ENCODE measurements at regions not wholly inside any gene's neighbourhood (a gene's known extent, or its start where the extent isn't known, plus 50 kb on each side); places are given as distances from the start of the nearest gene placed in this dataset.

DNA sequence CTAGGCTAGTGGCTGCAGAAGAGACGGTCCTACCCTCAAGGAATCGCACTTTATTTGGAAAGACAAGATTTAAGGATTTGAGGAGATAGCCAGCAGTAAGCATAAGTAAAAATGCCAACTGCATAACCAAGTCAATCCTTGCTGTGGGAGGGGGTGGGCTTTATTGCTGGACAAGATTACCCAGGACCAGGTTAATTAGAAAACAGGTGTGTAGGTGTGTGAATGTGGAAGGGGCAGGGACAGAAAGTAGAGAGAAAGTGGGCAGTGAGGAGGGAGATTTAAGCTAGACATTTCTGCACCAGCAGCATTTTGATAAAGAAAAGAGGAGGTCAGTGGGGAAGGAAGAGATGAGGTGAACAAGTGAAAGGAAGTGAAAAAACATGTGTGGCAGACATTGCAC lies 89.7 kb upstream of the OGFRL1 start:
- Histone ChIP-seq H3K4me3 (no peak overlapping the region), H3K36me3 (no peaks in the 10 kb centered on the region), H3K4me1 (no peaks in the 10 kb centered on the region), H3K27ac (no peak overlapping the region), H3K27me3 (no peaks in the 10 kb centered on the region), H3K9me3 (no peaks in the 10 kb centered on the region)
- TF ChIP-seq, protein P1, sequence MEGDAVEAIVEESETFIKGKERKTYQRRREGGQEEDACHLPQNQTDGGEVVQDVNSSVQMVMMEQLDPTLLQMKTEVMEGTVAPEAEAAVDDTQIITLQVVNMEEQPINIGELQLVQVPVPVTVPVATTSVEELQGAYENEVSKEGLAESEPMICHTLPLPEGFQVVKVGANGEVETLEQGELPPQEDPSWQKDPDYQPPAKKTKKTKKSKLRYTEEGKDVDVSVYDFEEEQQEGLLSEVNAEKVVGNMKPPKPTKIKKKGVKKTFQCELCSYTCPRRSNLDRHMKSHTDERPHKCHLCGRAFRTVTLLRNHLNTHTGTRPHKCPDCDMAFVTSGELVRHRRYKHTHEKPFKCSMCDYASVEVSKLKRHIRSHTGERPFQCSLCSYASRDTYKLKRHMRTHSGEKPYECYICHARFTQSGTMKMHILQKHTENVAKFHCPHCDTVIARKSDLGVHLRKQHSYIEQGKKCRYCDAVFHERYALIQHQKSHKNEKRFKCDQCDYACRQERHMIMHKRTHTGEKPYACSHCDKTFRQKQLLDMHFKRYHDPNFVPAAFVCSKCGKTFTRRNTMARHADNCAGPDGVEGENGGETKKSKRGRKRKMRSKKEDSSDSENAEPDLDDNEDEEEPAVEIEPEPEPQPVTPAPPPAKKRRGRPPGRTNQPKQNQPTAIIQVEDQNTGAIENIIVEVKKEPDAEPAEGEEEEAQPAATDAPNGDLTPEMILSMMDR (IDR thresholded peaks at IDR 0.05), result no peak
- 94 to 95% methylated on average over 2 of the region's 2 CpGs for WGBS, 2 donors
- DNase-seq (no peak), ATAC-seq (no peak)
- intact Hi-C loops (cut with DNase I), result loop anchor here in 2 of 10 donors (10.0 kb wide), 3 partner anchors 46 to 316 kb away; partner anchors contain the start of gene OGFRL1 (in 1 of the 2)

DNA sequence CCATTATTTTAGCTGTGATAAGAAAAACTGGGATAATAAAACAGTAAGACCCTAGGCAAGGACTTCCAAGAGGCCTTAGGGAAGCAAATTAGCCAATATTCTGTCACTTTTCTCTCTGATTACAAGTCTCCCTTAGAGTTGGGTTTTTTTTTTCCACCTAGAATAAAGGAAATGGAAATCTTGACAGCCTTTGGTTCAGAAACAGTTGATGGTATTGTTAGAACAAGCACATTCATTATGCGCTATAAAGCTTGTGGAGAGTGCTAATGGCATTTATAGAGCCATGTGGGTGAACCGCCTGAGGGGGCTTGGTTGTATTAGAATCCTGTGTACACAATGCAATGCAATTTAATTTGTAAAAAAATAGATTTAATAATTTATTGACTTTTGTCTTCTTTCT lies 88.9 kb upstream of the OGFRL1 start:
- TF ChIP-seq, protein P1 (IDR thresholded peaks at IDR 0.05), result no peak
- Histone ChIP-seq H3K4me3 (no peak overlapping the region), H3K27ac (no peak overlapping the region), H3K27me3 (no peaks in the 10 kb centered on the region), H3K4me1 (no peaks in the 10 kb centered on the region), H3K9me3 (no peaks in the 10 kb centered on the region), H3K36me3 (no peaks in the 10 kb centered on the region)
- DNase-seq, result no peak
- intact Hi-C loops (cut with DNase I), result loop anchor here in 2 of 10 donors (10.0 kb wide), 3 partner anchors 45 to 315 kb away; partner anchors contain the start of gene OGFRL1 (in 1 of the 2)
- no peak for ATAC-seq
- 95 to 100% methylated on average over 2 of the region's 2 CpGs for WGBS, 2 donors

GRCh38 chr6:71203206-71203605 lies 85.4 kb upstream of the OGFRL1 start:
- no peak overlapping the region for H3K27ac ChIP-seq
- intact Hi-C loops (cut with DNase I), result no loop called here
- H3K27me3 ChIP-seq, result no peaks in the 10 kb centered on the region
- H3K9me3 ChIP-seq, result no peaks in the 10 kb centered on the region
- ATAC-seq, result no peak
- H3K4me3 ChIP-seq, result no peak overlapping the region
- DNase-seq, result no peak
- TF ChIP-seq, protein P1 (IDR thresholded peaks at IDR 0.05), result no peak
- no peaks in the 10 kb centered on the region for H3K36me3 ChIP-seq
- no peaks in the 10 kb centered on the region for H3K4me1 ChIP-seq
- WGBS, 2 donors, result 94 to 98% methylated on average over 2 of the region's 2 CpGs

DNA sequence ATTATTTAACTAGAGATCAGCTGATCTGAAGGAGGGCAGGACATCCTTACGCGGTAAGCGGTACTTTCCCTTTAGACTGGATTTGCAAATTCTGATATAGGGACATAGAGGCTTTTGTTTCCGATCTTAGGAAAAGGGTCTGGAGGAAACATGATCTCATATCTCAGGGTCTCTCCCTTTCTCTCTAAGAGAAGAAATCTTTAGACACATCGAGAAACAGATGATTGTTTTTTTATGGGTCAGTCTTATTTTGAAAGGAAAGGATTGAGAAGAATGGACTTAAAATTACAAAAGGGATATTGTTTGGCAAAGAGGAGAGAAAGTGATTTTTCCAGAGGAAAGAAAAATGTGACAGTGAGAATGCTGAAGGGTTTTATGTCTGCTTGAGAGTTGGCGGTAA lies 83.9 kb upstream of the OGFRL1 start:
- Histone ChIP-seq H3K4me3 (no peak overlapping the region), H3K27ac (no peak overlapping the region), H3K36me3 (no peaks in the 10 kb centered on the region), H3K27me3 (no peaks in the 10 kb centered on the region), H3K4me1 (no peaks in the 10 kb centered on the region), H3K9me3 (no peaks in the 10 kb centered on the region)
- DNase-seq (no peak), ATAC-seq (no peak)
- WGBS, 2 donors, result 81 to 83% methylated on average over 6 of the region's 6 CpGs
- intact Hi-C loops (cut with DNase I), result no loop called here
- TF ChIP-seq, protein P1 (IDR thresholded peaks at IDR 0.05), result no peak
